ENCODE measurements at regions not wholly inside any gene's neighbourhood (a gene's known extent, or its start where the extent isn't known, plus 50 kb on each side); places are given as distances from the start of the nearest gene placed in this dataset.

DNA sequence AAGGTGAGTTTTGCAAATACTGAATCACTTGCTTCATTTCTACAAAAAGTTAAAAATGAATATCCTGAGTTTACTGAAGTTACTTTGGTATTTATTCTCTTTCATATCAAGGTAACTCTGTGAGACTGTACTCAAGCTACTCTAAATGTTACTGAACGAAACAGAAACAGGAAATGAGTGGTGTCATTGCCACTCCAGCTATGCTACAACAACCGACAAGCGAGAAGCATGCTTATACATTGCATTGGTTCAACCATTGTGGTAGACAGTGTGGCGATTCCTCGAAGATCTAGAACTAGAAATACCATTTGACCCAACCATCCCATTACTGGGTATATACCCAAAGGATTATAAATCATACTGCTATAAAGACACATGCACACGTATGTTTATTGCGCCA is 313.2 kb upstream of the THBS1 start:
- TF ChIP-seq, protein P1, sequence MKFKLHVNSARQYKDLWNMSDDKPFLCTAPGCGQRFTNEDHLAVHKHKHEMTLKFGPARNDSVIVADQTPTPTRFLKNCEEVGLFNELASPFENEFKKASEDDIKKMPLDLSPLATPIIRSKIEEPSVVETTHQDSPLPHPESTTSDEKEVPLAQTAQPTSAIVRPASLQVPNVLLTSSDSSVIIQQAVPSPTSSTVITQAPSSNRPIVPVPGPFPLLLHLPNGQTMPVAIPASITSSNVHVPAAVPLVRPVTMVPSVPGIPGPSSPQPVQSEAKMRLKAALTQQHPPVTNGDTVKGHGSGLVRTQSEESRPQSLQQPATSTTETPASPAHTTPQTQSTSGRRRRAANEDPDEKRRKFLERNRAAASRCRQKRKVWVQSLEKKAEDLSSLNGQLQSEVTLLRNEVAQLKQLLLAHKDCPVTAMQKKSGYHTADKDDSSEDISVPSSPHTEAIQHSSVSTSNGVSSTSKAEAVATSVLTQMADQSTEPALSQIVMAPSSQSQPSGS (CRISPR knock-in tag; IDR thresholded peaks at IDR 0.05; ENCODE audit: borderline replicate concordance, low read depth), result no peak
- TF ChIP-seq, protein P2, sequence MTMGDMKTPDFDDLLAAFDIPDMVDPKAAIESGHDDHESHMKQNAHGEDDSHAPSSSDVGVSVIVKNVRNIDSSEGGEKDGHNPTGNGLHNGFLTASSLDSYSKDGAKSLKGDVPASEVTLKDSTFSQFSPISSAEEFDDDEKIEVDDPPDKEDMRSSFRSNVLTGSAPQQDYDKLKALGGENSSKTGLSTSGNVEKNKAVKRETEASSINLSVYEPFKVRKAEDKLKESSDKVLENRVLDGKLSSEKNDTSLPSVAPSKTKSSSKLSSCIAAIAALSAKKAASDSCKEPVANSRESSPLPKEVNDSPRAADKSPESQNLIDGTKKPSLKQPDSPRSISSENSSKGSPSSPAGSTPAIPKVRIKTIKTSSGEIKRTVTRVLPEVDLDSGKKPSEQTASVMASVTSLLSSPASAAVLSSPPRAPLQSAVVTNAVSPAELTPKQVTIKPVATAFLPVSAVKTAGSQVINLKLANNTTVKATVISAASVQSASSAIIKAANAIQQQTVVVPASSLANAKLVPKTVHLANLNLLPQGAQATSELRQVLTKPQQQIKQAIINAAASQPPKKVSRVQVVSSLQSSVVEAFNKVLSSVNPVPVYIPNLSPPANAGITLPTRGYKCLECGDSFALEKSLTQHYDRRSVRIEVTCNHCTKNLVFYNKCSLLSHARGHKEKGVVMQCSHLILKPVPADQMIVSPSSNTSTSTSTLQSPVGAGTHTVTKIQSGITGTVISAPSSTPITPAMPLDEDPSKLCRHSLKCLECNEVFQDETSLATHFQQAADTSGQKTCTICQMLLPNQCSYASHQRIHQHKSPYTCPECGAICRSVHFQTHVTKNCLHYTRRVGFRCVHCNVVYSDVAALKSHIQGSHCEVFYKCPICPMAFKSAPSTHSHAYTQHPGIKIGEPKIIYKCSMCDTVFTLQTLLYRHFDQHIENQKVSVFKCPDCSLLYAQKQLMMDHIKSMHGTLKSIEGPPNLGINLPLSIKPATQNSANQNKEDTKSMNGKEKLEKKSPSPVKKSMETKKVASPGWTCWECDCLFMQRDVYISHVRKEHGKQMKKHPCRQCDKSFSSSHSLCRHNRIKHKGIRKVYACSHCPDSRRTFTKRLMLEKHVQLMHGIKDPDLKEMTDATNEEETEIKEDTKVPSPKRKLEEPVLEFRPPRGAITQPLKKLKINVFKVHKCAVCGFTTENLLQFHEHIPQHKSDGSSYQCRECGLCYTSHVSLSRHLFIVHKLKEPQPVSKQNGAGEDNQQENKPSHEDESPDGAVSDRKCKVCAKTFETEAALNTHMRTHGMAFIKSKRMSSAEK (CRISPR knock-in tag; IDR thresholded peaks at IDR 0.05; ENCODE audit: borderline replicate concordance), result no peak
